ENCODE measurements at regions not wholly inside any gene's neighbourhood (a gene's known extent, or its start where the extent isn't known, plus 50 kb on each side); places are given as distances from the start of the nearest gene placed in this dataset.

GRCh38 chr5:121008041-121008440 is 543.9 kb downstream of the PRR16 start:
- Histone ChIP-seq H3K4me1 (ENCODE audit: control insufficient read depth in 1 of 2, insufficient read depth in 2 of 2, low read length in 2 of 2) (no peaks in the 10 kb centered on the region), H3K27ac (ENCODE audit: low read length) (no peak overlapping the region), H3K9me3 (ENCODE audit: control insufficient read depth in 1 of 2, low read length in 2 of 2) (no peaks in the 10 kb centered on the region), H3K27me3 (ENCODE audit: low read depth, low read length) (no peaks in the 10 kb centered on the region), H3K36me3 (ENCODE audit: control insufficient read depth in 1 of 2, insufficient read depth in 2 of 2, low read length in 2 of 2) (no peaks in the 10 kb centered on the region), H3K4me3 (ENCODE audit: low read depth in 1 of 2, low read length in 2 of 2) (no peak overlapping the region)

- no peak overlapping the region for H3K27ac ChIP-seq (ENCODE audit: low read length)
- H3K4me1 ChIP-seq (ENCODE audit: control insufficient read depth in 1 of 2, insufficient read depth in 2 of 2, low read length in 2 of 2): no peaks in the 10 kb centered on the region
- H3K36me3 ChIP-seq (ENCODE audit: control insufficient read depth in 1 of 2, insufficient read depth in 2 of 2, low read length in 2 of 2): no peaks in the 10 kb centered on the region
- H3K4me3 ChIP-seq (ENCODE audit: low read depth in 1 of 2, low read length in 2 of 2): no peak overlapping the region
- H3K27me3 ChIP-seq (ENCODE audit: low read depth, low read length): no peaks in the 10 kb centered on the region
- no peaks in the 10 kb centered on the region for H3K9me3 ChIP-seq (ENCODE audit: control insufficient read depth in 1 of 2, low read length in 2 of 2)
Observed at GRCh38 chr5:121009058-121009457, 545.0 kb downstream of the PRR16 start.

- no peaks in the 10 kb centered on the region for H3K36me3 ChIP-seq (ENCODE audit: control insufficient read depth in 1 of 2, insufficient read depth in 2 of 2, low read length in 2 of 2)
- no peak overlapping the region for H3K4me3 ChIP-seq (ENCODE audit: low read depth in 1 of 2, low read length in 2 of 2)
- H3K27me3 ChIP-seq (ENCODE audit: low read depth, low read length): no peaks in the 10 kb centered on the region
- no peak overlapping the region for H3K27ac ChIP-seq (ENCODE audit: low read length)
- no peaks in the 10 kb centered on the region for H3K9me3 ChIP-seq (ENCODE audit: control insufficient read depth in 1 of 2, low read length in 2 of 2)
- H3K4me1 ChIP-seq (ENCODE audit: control insufficient read depth in 1 of 2, insufficient read depth in 2 of 2, low read length in 2 of 2): peaks cover 0 to 3% of the 10 kb centered on the region in 2 donors
Observed at GRCh38 chr5:121018004-121018403, 553.9 kb downstream of the PRR16 start.

GRCh38 chr5:121019106-121019505 is 555.0 kb downstream of the PRR16 start:
- peaks cover 0 to 3% of the 10 kb centered on the region in 2 donors for H3K4me1 ChIP-seq (ENCODE audit: control insufficient read depth in 1 of 2, insufficient read depth in 2 of 2, low read length in 2 of 2)
- H3K27me3 ChIP-seq (ENCODE audit: low read depth, low read length): no peaks in the 10 kb centered on the region
- H3K9me3 ChIP-seq (ENCODE audit: control insufficient read depth in 1 of 2, low read length in 2 of 2): no peaks in the 10 kb centered on the region
- H3K36me3 ChIP-seq (ENCODE audit: control insufficient read depth in 1 of 2, insufficient read depth in 2 of 2, low read length in 2 of 2): no peaks in the 10 kb centered on the region
- H3K27ac ChIP-seq (ENCODE audit: low read length): no peak overlapping the region
- no peak overlapping the region for H3K4me3 ChIP-seq (ENCODE audit: low read depth in 1 of 2, low read length in 2 of 2)

GRCh38 chr5:121019734-121020133 is 555.6 kb downstream of the PRR16 start:
- Histone ChIP-seq H3K9me3 (ENCODE audit: control insufficient read depth in 1 of 2, low read length in 2 of 2) (no peaks in the 10 kb centered on the region), H3K4me3 (ENCODE audit: low read depth in 1 of 2, low read length in 2 of 2) (no peak overlapping the region), H3K4me1 (ENCODE audit: control insufficient read depth in 1 of 2, insufficient read depth in 2 of 2, low read length in 2 of 2) (peaks cover 0 to 3% of the 10 kb centered on the region in 2 donors), H3K27ac (ENCODE audit: low read length) (no peak overlapping the region), H3K36me3 (ENCODE audit: control insufficient read depth in 1 of 2, insufficient read depth in 2 of 2, low read length in 2 of 2) (no peaks in the 10 kb centered on the region), H3K27me3 (ENCODE audit: low read depth, low read length) (no peaks in the 10 kb centered on the region)

- peaks cover 0 to 3% of the 10 kb centered on the region in 2 donors for H3K4me1 ChIP-seq (ENCODE audit: control insufficient read depth in 1 of 2, insufficient read depth in 2 of 2, low read length in 2 of 2)
- H3K27me3 ChIP-seq (ENCODE audit: low read depth, low read length): no peaks in the 10 kb centered on the region
- no peaks in the 10 kb centered on the region for H3K36me3 ChIP-seq (ENCODE audit: control insufficient read depth in 1 of 2, insufficient read depth in 2 of 2, low read length in 2 of 2)
- H3K9me3 ChIP-seq (ENCODE audit: control insufficient read depth in 1 of 2, low read length in 2 of 2): no peaks in the 10 kb centered on the region
- H3K27ac ChIP-seq (ENCODE audit: low read length): no peak overlapping the region
- no peak overlapping the region for H3K4me3 ChIP-seq (ENCODE audit: low read depth in 1 of 2, low read length in 2 of 2)
Observed at GRCh38 chr5:121021681-121022080, 557.6 kb downstream of the PRR16 start.

- Histone ChIP-seq H3K4me1 (ENCODE audit: control insufficient read depth in 1 of 2, insufficient read depth in 2 of 2, low read length in 2 of 2) (peaks cover 0 to 3% of the 10 kb centered on the region in 2 donors), H3K27me3 (ENCODE audit: low read depth, low read length) (no peaks in the 10 kb centered on the region), H3K4me3 (ENCODE audit: low read depth in 1 of 2, low read length in 2 of 2) (no peak overlapping the region)
Observed at GRCh38 chr5:121024416-121025311, 560.6 kb downstream of the PRR16 start.

GRCh38 chr5:121025671-121026070 is 561.6 kb downstream of the PRR16 start:
- no peaks in the 10 kb centered on the region for H3K27me3 ChIP-seq (ENCODE audit: low read depth, low read length)
- no peak overlapping the region for H3K27ac ChIP-seq (ENCODE audit: low read length)
- no peak overlapping the region for H3K4me3 ChIP-seq (ENCODE audit: low read depth in 1 of 2, low read length in 2 of 2)
- H3K4me1 ChIP-seq (ENCODE audit: control insufficient read depth in 1 of 2, insufficient read depth in 2 of 2, low read length in 2 of 2): peaks cover 0 to 3% of the 10 kb centered on the region in 2 donors
- H3K36me3 ChIP-seq (ENCODE audit: control insufficient read depth in 1 of 2, insufficient read depth in 2 of 2, low read length in 2 of 2): no peaks in the 10 kb centered on the region
- H3K9me3 ChIP-seq (ENCODE audit: control insufficient read depth in 1 of 2, low read length in 2 of 2): no peaks in the 10 kb centered on the region

More at GRCh38 chr5:121024416-121025311, 560.6 kb downstream of the PRR16 start:
- Histone ChIP-seq H3K27ac (ENCODE audit: low read length) (no peak overlapping the region), H3K9me3 (ENCODE audit: control insufficient read depth in 1 of 2, low read length in 2 of 2) (no peaks in the 10 kb centered on the region), H3K36me3 (ENCODE audit: control insufficient read depth in 1 of 2, insufficient read depth in 2 of 2, low read length in 2 of 2) (no peaks in the 10 kb centered on the region)

- no peak overlapping the region for H3K4me3 ChIP-seq (ENCODE audit: low read depth in 1 of 2, low read length in 2 of 2)
- no peaks in the 10 kb centered on the region for H3K36me3 ChIP-seq (ENCODE audit: control insufficient read depth in 1 of 2, insufficient read depth in 2 of 2, low read length in 2 of 2)
Observed at GRCh38 chr5:121027636-121028035, 563.5 kb downstream of the PRR16 start.

GRCh38 chr5:121029536-121030245 is 565.6 kb downstream of the PRR16 start:
- H3K4me1 ChIP-seq (ENCODE audit: control insufficient read depth in 1 of 2, insufficient read depth in 2 of 2, low read length in 2 of 2): no peaks in the 10 kb centered on the region
- H3K27me3 ChIP-seq (ENCODE audit: low read depth, low read length): no peaks in the 10 kb centered on the region
- no peaks in the 10 kb centered on the region for H3K36me3 ChIP-seq (ENCODE audit: control insufficient read depth in 1 of 2, insufficient read depth in 2 of 2, low read length in 2 of 2)
- no peaks in the 10 kb centered on the region for H3K9me3 ChIP-seq (ENCODE audit: control insufficient read depth in 1 of 2, low read length in 2 of 2)
- H3K27ac ChIP-seq (ENCODE audit: low read length): no peak overlapping the region
- no peak overlapping the region for H3K4me3 ChIP-seq (ENCODE audit: low read depth in 1 of 2, low read length in 2 of 2)

More at GRCh38 chr5:121027636-121028035, 563.5 kb downstream of the PRR16 start:
- Histone ChIP-seq H3K27ac (ENCODE audit: low read length) (no peak overlapping the region), H3K9me3 (ENCODE audit: control insufficient read depth in 1 of 2, low read length in 2 of 2) (no peaks in the 10 kb centered on the region), H3K4me1 (ENCODE audit: control insufficient read depth in 1 of 2, insufficient read depth in 2 of 2, low read length in 2 of 2) (no peaks in the 10 kb centered on the region), H3K27me3 (ENCODE audit: low read depth, low read length) (no peaks in the 10 kb centered on the region)

- no peaks in the 10 kb centered on the region for H3K27me3 ChIP-seq (ENCODE audit: low read depth, low read length)
- H3K9me3 ChIP-seq (ENCODE audit: control insufficient read depth in 1 of 2, low read length in 2 of 2): no peaks in the 10 kb centered on the region
- H3K4me1 ChIP-seq (ENCODE audit: control insufficient read depth in 1 of 2, insufficient read depth in 2 of 2, low read length in 2 of 2): no peaks in the 10 kb centered on the region
- H3K36me3 ChIP-seq (ENCODE audit: control insufficient read depth in 1 of 2, insufficient read depth in 2 of 2, low read length in 2 of 2): no peaks in the 10 kb centered on the region
- H3K27ac ChIP-seq (ENCODE audit: low read length): no peak overlapping the region
- H3K4me3 ChIP-seq (ENCODE audit: low read depth in 1 of 2, low read length in 2 of 2): no peak overlapping the region
Observed at GRCh38 chr5:121031491-121031890, 567.4 kb downstream of the PRR16 start.
